ENCODE measurements at regions not wholly inside any gene's neighbourhood (a gene's known extent, or its start where the extent isn't known, plus 50 kb on each side); places are given as distances from the start of the nearest gene placed in this dataset.

GRCh38 chr7:124679146-124679545, 86.4 kb downstream of the GPR37 start:
- TF ChIP-seq GATA2 (IDR thresholded peaks at IDR 0.05; ENCODE audit: low read depth, low read length), result no peak
- no peak for TF ChIP-seq GATA3 (IDR thresholded peaks at IDR 0.05; ENCODE audit: low read depth, low read length)

Measured in SH-SY5Y (cell line).